Tibial artery (tissue), 4 donors: ENCODE measurements at regions not wholly inside any gene's neighbourhood (a gene's known extent, or its start where the extent isn't known, plus 50 kb on each side); places are given as distances from the start of the nearest gene placed in this dataset.

Experiments
- DNase-seq, 2 donors: peaks; one replicate each; pipeline ENCODE4 v3.0.0-alpha.2; 2019
- H3K27ac ChIP-seq, 2 donors: fragments of 200-600 bp; sonication (generic) in 1 of 2; 1 replicate in 1 of 2; 2 replicates in 1 of 2; pipeline ENCODE4 v1.5.1; 2018 to 2019; ENCODE audit warnings: mild to moderate bottlenecking in 1 of 2
- H3K27me3 ChIP-seq, 2 donors: fragments of 200-600 bp; sonication (generic) in 1 of 2; one replicate each; pipeline versions ENCODE4 v1.5.1 to v1.6.0; 2016 to 2019
- H3K36me3 ChIP-seq, 3 donors: fragments of 200-600 bp; sonication (generic) in 2 of 3; one replicate each; pipeline ENCODE4 v1.5.1; 2016 to 2019; ENCODE audit warnings: mild to moderate bottlenecking in 2 of 3
- H3K4me1 ChIP-seq, 4 donors: fragments of 200-600 bp; sonication (generic) in 2 of 4; 1 replicate in 3 of 4; 2 replicates in 1 of 4; pipeline ENCODE4 v1.5.1; 2016 to 2019
- H3K4me3 ChIP-seq, 2 donors: fragments of 200-600 bp; sonication (generic) in 1 of 2; 1 replicate in 1 of 2; 2 replicates in 1 of 2; pipeline ENCODE4 v1.5.1; 2018 to 2019; ENCODE audit warnings: mild to moderate bottlenecking in 2 of 2
- H3K9me3 ChIP-seq, 3 donors: fragments of 200-600 bp; sonication (generic) in 1 of 3; one replicate each; pipeline ENCODE4 v1.5.1; 2016 to 2019
- intact Hi-C: fragments of 100-400 bp; cut with DNase I; formaldehyde crosslinking; loops from one replicate; pipeline ENCODE4 v1.15.0; 2023; ENCODE audit warnings: low total_unique reads
- TF ChIP-seq, protein P1 (sequence below), 2 experiments: fragments of 200-600 bp in 1 of 2; fragments of 450-650 bp in 1 of 2; IDR thresholded peaks; one replicate each; pipeline ENCODE4 v1.5.1; 2017 to 2019; ENCODE audit warnings: antibody characterized with exemption in 2 of 2, mild to moderate bottlenecking in 1 of 2, moderate library complexity in 1 of 2

- H3K4me3 ChIP-seq: no peak overlapping the region
- DNase-seq: no peak
- H3K27ac ChIP-seq: no peak overlapping the region
- no peaks in the 10 kb centered on the region for H3K36me3 ChIP-seq
- H3K4me1 ChIP-seq: no peaks in the 10 kb centered on the region
- TF ChIP-seq, protein P1, sequence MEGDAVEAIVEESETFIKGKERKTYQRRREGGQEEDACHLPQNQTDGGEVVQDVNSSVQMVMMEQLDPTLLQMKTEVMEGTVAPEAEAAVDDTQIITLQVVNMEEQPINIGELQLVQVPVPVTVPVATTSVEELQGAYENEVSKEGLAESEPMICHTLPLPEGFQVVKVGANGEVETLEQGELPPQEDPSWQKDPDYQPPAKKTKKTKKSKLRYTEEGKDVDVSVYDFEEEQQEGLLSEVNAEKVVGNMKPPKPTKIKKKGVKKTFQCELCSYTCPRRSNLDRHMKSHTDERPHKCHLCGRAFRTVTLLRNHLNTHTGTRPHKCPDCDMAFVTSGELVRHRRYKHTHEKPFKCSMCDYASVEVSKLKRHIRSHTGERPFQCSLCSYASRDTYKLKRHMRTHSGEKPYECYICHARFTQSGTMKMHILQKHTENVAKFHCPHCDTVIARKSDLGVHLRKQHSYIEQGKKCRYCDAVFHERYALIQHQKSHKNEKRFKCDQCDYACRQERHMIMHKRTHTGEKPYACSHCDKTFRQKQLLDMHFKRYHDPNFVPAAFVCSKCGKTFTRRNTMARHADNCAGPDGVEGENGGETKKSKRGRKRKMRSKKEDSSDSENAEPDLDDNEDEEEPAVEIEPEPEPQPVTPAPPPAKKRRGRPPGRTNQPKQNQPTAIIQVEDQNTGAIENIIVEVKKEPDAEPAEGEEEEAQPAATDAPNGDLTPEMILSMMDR (IDR thresholded peaks at IDR 0.05): no peak
- no peaks in the 10 kb centered on the region for H3K9me3 ChIP-seq
- H3K27me3 ChIP-seq: no peaks in the 10 kb centered on the region
- intact Hi-C loops: no loop called here
Measured at GRCh38 chr6:66866801-66867200, 1159.8 kb upstream of the EYS start.

- no peaks in the 10 kb centered on the region for H3K4me1 ChIP-seq
- no peaks in the 10 kb centered on the region for H3K27me3 ChIP-seq
- TF ChIP-seq, protein P1 (IDR thresholded peaks at IDR 0.05): no peak
- no peak overlapping the region for H3K4me3 ChIP-seq
- H3K9me3 ChIP-seq: no peaks in the 10 kb centered on the region
- no peaks in the 10 kb centered on the region for H3K36me3 ChIP-seq
- no peak overlapping the region for H3K27ac ChIP-seq
- intact Hi-C loops: no loop called here
- DNase-seq: no peak
Measured at GRCh38 chr6:66865771-66866170, 1158.7 kb upstream of the EYS start.

- H3K4me3 ChIP-seq: no peak overlapping the region
- no peaks in the 10 kb centered on the region for H3K36me3 ChIP-seq
- DNase-seq: no peak
- no peaks in the 10 kb centered on the region for H3K4me1 ChIP-seq
- no peak overlapping the region for H3K27ac ChIP-seq
- H3K9me3 ChIP-seq: no peaks in the 10 kb centered on the region
- intact Hi-C loops: no loop called here
- H3K27me3 ChIP-seq: no peaks in the 10 kb centered on the region
- TF ChIP-seq, protein P1 (IDR thresholded peaks at IDR 0.05): no peak
Measured at GRCh38 chr6:66861007-66861541, 1154.0 kb upstream of the EYS start.

GRCh38 chr6:66860328-66860727 lies 1153.3 kb upstream of the EYS start:
- no peaks in the 10 kb centered on the region for H3K9me3 ChIP-seq
- TF ChIP-seq, protein P1 (IDR thresholded peaks at IDR 0.05): no peak
- no peaks in the 10 kb centered on the region for H3K4me1 ChIP-seq
- no peaks in the 10 kb centered on the region for H3K36me3 ChIP-seq
- H3K27ac ChIP-seq: no peak overlapping the region
- no peak for DNase-seq
- intact Hi-C loops: no loop called here
- H3K27me3 ChIP-seq: no peaks in the 10 kb centered on the region
- H3K4me3 ChIP-seq: no peak overlapping the region

- no peak for DNase-seq
- H3K4me3 ChIP-seq: no peak overlapping the region
- H3K27me3 ChIP-seq: no peaks in the 10 kb centered on the region
- intact Hi-C loops: no loop called here
- TF ChIP-seq, protein P1 (IDR thresholded peaks at IDR 0.05): no peak
- H3K27ac ChIP-seq: no peak overlapping the region
- H3K4me1 ChIP-seq: no peaks in the 10 kb centered on the region
- H3K9me3 ChIP-seq: no peaks in the 10 kb centered on the region
- no peaks in the 10 kb centered on the region for H3K36me3 ChIP-seq
Measured at GRCh38 chr6:66858196-66858595, 1151.2 kb upstream of the EYS start.

DNA sequence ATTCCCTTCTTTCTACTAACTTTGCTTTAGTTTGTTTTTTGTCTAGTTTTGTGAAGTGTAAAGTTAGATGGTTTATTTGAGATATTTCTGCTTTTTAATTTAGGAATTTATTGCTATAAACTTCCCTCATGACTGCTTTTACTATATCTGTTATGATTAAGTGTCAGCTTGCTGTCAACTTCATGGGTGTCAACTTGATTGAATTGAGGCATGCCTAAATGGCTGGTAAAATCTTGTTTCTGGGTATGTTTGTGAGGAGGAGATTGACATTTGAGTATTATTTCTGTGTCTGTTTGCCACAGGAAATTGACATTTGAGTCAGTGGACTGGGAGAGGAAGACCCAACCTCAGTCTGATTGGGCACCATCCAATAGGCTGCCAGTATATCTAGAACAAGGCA lies 1147.0 kb upstream of the EYS start:
- Histone ChIP-seq H3K27ac (no peak overlapping the region), H3K4me1 (no peaks in the 10 kb centered on the region), H3K36me3 (no peaks in the 10 kb centered on the region), H3K27me3 (no peaks in the 10 kb centered on the region), H3K4me3 (no peak overlapping the region), H3K9me3 (no peaks in the 10 kb centered on the region)
- TF ChIP-seq, protein P1 (IDR thresholded peaks at IDR 0.05): no peak
- no peak for DNase-seq
- intact Hi-C loops: no loop called here
